HepG2 (cell line): ENCODE measurements at regions not wholly inside any gene's neighbourhood (a gene's known extent, or its start where the extent isn't known, plus 50 kb on each side); places are given as distances from the start of the nearest gene placed in this dataset.

Experiments used
- ATAC-seq: fragments of 200-7000 bp; cut with Tn5 transposase; 3 replicates; pipeline ENCODE4 v1.9.1; 2020; ENCODE audit warnings: mild to moderate bottlenecking, moderate library complexity
- BruUV-seq: library from RNA; stranded (reverse); fragments of 400-500 nt; replicated peaks from 2 replicates; lab custom pipeline; 2021; lab: Mats Ljungman, UMichigan
- CTCF ChIA-PET: fragments of 300-600 bp; formaldehyde crosslinking; extraction: SDS; loops from one replicate; lab custom pipeline; 2021; ENCODE audit warnings: low total read pairs, inconsistent platforms, low intra/inter-chr PET ratio; lab: Yijun Ruan, JAX
- POLR2A ChIA-PET: fragments of 350-600 bp; sonication (Branson Sonifier 250); formaldehyde crosslinking; loops from one replicate; lab custom pipeline; 2020; ENCODE audit warnings: antibody characterized with exemption, inconsistent platforms; lab: Yijun Ruan, JAX
- DNase-seq: peaks from one replicate; pipeline ENCODE4 v3.0.0-alpha.2; 2015; ENCODE audit warnings: low spot score
- FAIRE-seq: peaks from 3 replicates; lab custom pipeline; 2011; peaks lifted over from hg19 to GRCh38; lab: Jason Lieb, UNC
- H2AFZ ChIP-seq: one replicate; pipeline ENCODE4 v1.6.1; 2011; ENCODE audit warnings: low read length, inconsistent platforms
- H3K27ac ChIP-seq: fragments of 300-600 bp; 3 replicates; pipeline ENCODE4 v1.8.0; 2011; ENCODE audit warnings: mixed run types, mild to moderate bottlenecking, mixed read lengths, low read length, inconsistent platforms; ENCODE audit not compliant: insufficient read depth; ENCODE audit errors: extremely low read length
- H3K27me3 ChIP-seq, 2 experiments: fragments of 200-600 bp in 1 of 2; 2 replicates in 1 of 2; 3 replicates in 1 of 2; pipeline versions ENCODE4 v1.6.0 to v1.8.0; 2011; ENCODE audit warnings: low read length in 2 of 2, mild to moderate bottlenecking in 2 of 2, moderate library complexity in 2 of 2, inconsistent platforms in 1 of 2; ENCODE audit not compliant: insufficient read depth in 2 of 2, control insufficient read depth in 1 of 2
- H3K36me3 ChIP-seq, 2 experiments: fragments of 200-600 bp in 1 of 2; replicated peaks in 1 of 2; 2 replicates in 1 of 2; 3 replicates in 1 of 2; pipeline versions ENCODE4 v1.5.1 to v1.8.0; 2011; ENCODE audit warnings: low read length in 2 of 2, inconsistent platforms in 1 of 2; ENCODE audit not compliant: insufficient read depth in 2 of 2, control insufficient read depth in 1 of 2
- H3K4me1 ChIP-seq: 2 replicates; pipeline ENCODE4 v1.5.1; 2012; ENCODE audit warnings: low read length, inconsistent platforms; ENCODE audit not compliant: insufficient read depth
- H3K4me2 ChIP-seq: 2 replicates; pipeline ENCODE4 v1.6.0; 2011; ENCODE audit warnings: low read depth, low read length, inconsistent platforms
- H3K4me3 ChIP-seq, 3 experiments: fragments of 200-600 bp in 1 of 3; sonication (generic), shearing (Covaris generic) in 1 of 3; replicated peaks in 1 of 3; 2 replicates each; pipeline ENCODE4 v1.5.1; 2011 to 2016; ENCODE audit warnings: low read length in 3 of 3, inconsistent platforms in 2 of 3, low read depth in 2 of 3, mild to moderate bottlenecking in 2 of 3, control low read depth in 1 of 3, mixed read lengths in 1 of 3; ENCODE audit not compliant: insufficient read depth in 1 of 3
- H3K79me2 ChIP-seq: one replicate; pipeline ENCODE4 v1.6.1; 2011; ENCODE audit warnings: low read length, inconsistent platforms; ENCODE audit not compliant: insufficient read depth
- H3K9ac ChIP-seq: 2 replicates; pipeline ENCODE4 v1.6.0; 2011; ENCODE audit warnings: mild to moderate bottlenecking, low read depth, low read length, inconsistent platforms; ENCODE audit not compliant: insufficient read depth
- H3K9me3 ChIP-seq: 2 replicates; pipeline ENCODE4 v1.5.1; 2012; ENCODE audit warnings: mild to moderate bottlenecking, low read length
- H4K20me1 ChIP-seq: 2 replicates; pipeline ENCODE4 v1.6.0; 2011; ENCODE audit warnings: inconsistent platforms, mild to moderate bottlenecking, low read length, moderate library complexity; ENCODE audit not compliant: insufficient read depth
- FOSL1 ChIP-seq: sonication (generic); formaldehyde crosslinking; IDR thresholded peaks from 2 replicates; pipeline ENCODE4 v1.9.0; 2021; ENCODE audit warnings: missing genetic modification reagents, borderline replicate concordance
- HDAC1 ChIP-seq: sonication (generic); formaldehyde crosslinking; IDR thresholded peaks from 2 replicates; pipeline ENCODE4 v1.5.1; 2020; ENCODE audit warnings: mild to moderate bottlenecking, missing genetic modification reagents
- JUN ChIP-seq: sonication (generic); formaldehyde crosslinking; IDR thresholded peaks from 2 replicates; pipeline ENCODE4 v1.4.0; 2020; ENCODE audit warnings: mild to moderate bottlenecking, missing genetic modification reagents
- MYC ChIP-seq: sonication (generic); formaldehyde crosslinking; IDR thresholded peaks from 2 replicates; pipeline ENCODE4 v1.9.0; 2021; ENCODE audit warnings: missing genetic modification reagents, borderline replicate concordance
- SAP130 ChIP-seq: IDR thresholded peaks from 2 replicates; pipeline ENCODE4 v1.6.1; 2016; ENCODE audit warnings: low read depth
- SMC3 ChIP-seq: IDR thresholded peaks from 2 replicates; pipeline ENCODE4 v1.6.1; 2011; ENCODE audit warnings: low read length, improper control_type of control experiment
- ZNF644 ChIP-seq: IDR thresholded peaks from 2 replicates; pipeline ENCODE4 v1.6.1; 2016; ENCODE audit warnings: low read depth
- ZNF780A ChIP-seq: sonication (generic); formaldehyde crosslinking; IDR thresholded peaks from 2 replicates; pipeline ENCODE4 v1.8.0; 2022; ENCODE audit warnings: mild to moderate bottlenecking, missing genetic modification reagents, moderate library complexity
- in situ Hi-C: cut with HindIII; loops from 2 replicates; pipeline ENCODE4 v1.10.0; 2017; ENCODE audit warnings: low pct_unique_long_range_greater_than_20kb; ENCODE audit not compliant: extremely low pct_ligation_motif_present
- intact Hi-C: fragments of 100-400 bp; cut with micrococcal nuclease; formaldehyde crosslinking; loops from one replicate; pipeline ENCODE4 v1.10.0; 2022; ENCODE audit not compliant: unreplicated experiment
- TF ChIP-seq, protein P1 (sequence below): sonication (generic); formaldehyde crosslinking; IDR thresholded peaks from 2 replicates; pipeline ENCODE4 v1.9.0; 2021; ENCODE audit warnings: missing genetic modification reagents, borderline replicate concordance

DNA sequence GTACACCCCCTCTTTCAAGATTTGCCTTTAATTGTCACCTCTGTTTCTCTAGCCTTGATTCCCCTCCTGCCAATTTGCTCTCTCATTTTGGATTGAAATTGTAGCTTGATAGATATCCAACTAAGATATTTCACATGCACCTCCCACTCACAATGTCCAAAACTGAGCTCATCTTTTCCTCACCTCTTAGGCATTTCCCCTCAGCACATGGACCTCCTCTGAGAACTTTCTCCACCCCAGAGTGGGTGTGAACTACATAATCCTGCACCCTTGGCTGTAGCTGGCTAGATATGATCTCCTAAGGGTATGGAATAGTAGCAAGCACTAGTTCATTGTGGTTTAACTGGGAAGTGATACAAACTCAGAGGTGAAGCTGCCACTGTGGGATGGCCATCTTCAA, 91.5 kb upstream of the SESN3 start:
- TF ChIP-seq, protein P1, sequence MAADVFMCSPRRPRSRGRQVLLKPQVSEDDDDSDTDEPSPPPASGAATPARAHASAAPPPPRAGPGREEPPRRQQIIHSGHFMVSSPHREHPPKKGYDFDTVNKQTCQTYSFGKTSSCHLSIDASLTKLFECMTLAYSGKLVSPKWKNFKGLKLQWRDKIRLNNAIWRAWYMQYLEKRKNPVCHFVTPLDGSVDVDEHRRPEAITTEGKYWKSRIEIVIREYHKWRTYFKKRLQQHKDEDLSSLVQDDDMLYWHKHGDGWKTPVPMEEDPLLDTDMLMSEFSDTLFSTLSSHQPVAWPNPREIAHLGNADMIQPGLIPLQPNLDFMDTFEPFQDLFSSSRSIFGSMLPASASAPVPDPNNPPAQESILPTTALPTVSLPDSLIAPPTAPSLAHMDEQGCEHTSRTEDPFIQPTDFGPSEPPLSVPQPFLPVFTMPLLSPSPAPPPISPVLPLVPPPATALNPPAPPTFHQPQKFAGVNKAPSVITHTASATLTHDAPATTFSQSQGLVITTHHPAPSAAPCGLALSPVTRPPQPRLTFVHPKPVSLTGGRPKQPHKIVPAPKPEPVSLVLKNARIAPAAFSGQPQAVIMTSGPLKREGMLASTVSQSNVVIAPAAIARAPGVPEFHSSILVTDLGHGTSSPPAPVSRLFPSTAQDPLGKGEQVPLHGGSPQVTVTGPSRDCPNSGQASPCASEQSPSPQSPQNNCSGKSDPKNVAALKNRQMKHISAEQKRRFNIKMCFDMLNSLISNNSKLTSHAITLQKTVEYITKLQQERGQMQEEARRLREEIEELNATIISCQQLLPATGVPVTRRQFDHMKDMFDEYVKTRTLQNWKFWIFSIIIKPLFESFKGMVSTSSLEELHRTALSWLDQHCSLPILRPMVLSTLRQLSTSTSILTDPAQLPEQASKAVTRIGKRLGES (CRISPR knock-in tag) = no peak
- TF ChIP-seq SAP130 (CRISPR knock-in tag) (no peak), HDAC1 (CRISPR knock-in tag) (no peak), JUN (CRISPR knock-in tag) (no peak), MYC (CRISPR knock-in tag) (no peak), SMC3 (no peak), FOSL1 (CRISPR knock-in tag) (no peak), ZNF644 (CRISPR knock-in tag) (no peak), ZNF780A (CRISPR knock-in tag) (no peak)
- Histone ChIP-seq H3K79me2 (no peaks in the 10 kb centered on the region), H3K4me2 (no peak overlapping the region), H3K27me3 (no peaks in the 10 kb centered on the region), H3K4me1 (no peaks in the 10 kb centered on the region), H3K9ac (no peak overlapping the region), H2AFZ (no peak overlapping the region), H3K9me3 (no peaks in the 10 kb centered on the region), H3K4me3 (no peak overlapping the region), H3K36me3 (no peaks in the 10 kb centered on the region), H3K27ac (no peak overlapping the region), H4K20me1 (no peaks in the 10 kb centered on the region)
- ATAC-seq (no peak), FAIRE-seq (no peak), DNase-seq (no peak)
- CTCF ChIA-PET = no interaction called here
- no TSS peak for BruUV-seq
- intact Hi-C loops = no loop called here
- POLR2A ChIA-PET = no interaction called here
- in situ Hi-C loops = no loop called here
